ENCODE measurements at regions not wholly inside any gene's neighbourhood (a gene's known extent, or its start where the extent isn't known, plus 50 kb on each side); places are given as distances from the start of the nearest gene placed in this dataset.
"Not testable (repeated sequence)": the region's sequence is repeated elsewhere in the genome, so short reads cannot be mapped to it uniquely, and the experiment has no call there.

- DNase-seq (ENCODE audit: low read depth): no peak
These were observed 1018.8 kb upstream of the HS3ST1 start for GRCh38 chr4:12447451-12447850.

DNA sequence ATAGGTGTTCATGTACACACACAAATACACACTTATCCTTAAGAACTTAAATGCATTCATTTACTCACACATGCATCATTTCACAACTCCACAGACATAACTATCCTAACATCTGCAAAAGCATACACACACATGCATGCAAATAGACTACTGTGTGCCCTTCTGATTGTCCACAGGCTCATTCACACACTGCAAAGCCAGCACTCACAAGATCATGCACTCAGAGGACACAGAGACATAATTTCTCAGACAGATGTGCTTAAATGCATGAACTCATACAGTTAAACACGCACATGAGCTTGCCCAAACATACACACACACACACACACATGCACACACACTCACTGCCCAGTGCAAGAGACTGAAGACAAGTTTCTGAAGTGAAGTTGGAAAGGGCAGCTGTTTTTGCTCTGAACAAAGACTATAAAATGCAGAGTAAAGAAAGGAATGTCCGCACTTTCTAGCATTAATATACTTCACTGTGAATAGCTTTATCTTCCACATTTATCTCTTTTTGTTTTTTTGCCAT, 1018.0 kb upstream of the HS3ST1 start:
- DNase-seq (ENCODE audit: low read depth): no peak

- no peak for DNase-seq (ENCODE audit: low read depth)
These were observed 1017.6 kb upstream of the HS3ST1 start for GRCh38 chr4:12446256-12446655.

GRCh38 chr4:12445711-12446235, 1017.1 kb upstream of the HS3ST1 start:
- DNase-seq (ENCODE audit: low read depth): no peak

GRCh38 chr4:12439633-12440305, 1011.1 kb upstream of the HS3ST1 start:
- no peak for DNase-seq (ENCODE audit: low read depth)

DNA sequence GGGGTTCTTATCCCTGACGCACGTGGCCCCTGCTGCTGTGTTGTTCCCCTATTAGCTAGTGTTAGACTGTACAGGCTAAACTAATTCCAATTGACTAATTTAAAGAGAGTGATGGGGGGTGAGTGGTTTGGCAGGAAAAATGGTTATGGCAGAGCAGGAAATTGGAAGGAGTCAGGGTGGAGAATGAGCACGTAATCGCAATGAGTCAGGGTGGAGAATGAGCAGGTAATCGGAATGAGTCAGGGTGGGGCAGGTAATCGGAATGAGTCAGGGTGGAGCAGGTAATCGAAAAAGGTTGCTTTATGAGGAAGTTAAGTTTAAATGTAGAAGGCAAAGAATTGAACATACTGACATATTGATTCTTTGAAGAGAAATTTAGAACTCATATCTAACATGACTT, 1002.6 kb upstream of the HS3ST1 start:
- DNase-seq (ENCODE audit: low read depth): not testable (repeated sequence)

- DNase-seq (ENCODE audit: low read depth): no peak
These were observed 992.7 kb upstream of the HS3ST1 start for GRCh38 chr4:12421364-12421763.

- no peak for DNase-seq (ENCODE audit: low read depth)
These were observed 988.1 kb upstream of the HS3ST1 start for GRCh38 chr4:12416755-12417154.

- DNase-seq (ENCODE audit: low read depth): no peak
These were observed 985.6 kb upstream of the HS3ST1 start for GRCh38 chr4:12414181-12414812.

DNA sequence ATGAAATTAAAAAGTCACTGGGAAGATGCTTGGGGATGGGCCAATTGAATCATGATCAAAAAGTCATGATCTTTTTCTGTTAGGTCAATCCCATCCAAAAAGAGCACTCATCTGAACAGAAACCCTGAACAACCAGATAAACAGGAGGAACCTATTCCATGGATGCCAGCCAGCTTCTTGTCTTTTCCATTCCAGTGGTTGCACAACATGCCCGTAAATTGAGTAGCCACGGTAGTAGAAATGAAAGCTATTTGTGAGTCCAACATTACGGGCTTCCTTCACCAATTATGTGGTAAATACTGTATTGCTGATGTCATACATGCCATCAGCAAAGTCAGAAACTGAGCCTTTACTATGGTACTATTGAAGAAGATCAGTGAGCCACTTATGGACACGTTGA, 982.4 kb upstream of the HS3ST1 start:
- DNase-seq (ENCODE audit: low read depth): no peak

GRCh38 chr4:12409507-12410190, 981.0 kb upstream of the HS3ST1 start:
- no peak for DNase-seq (ENCODE audit: low read depth)

- DNase-seq (ENCODE audit: low read depth): no peak
These were observed 979.7 kb upstream of the HS3ST1 start for GRCh38 chr4:12408364-12408763.

- no peak for DNase-seq (ENCODE audit: low read depth)
These were observed 974.5 kb upstream of the HS3ST1 start for GRCh38 chr4:12403175-12403574.

DNA sequence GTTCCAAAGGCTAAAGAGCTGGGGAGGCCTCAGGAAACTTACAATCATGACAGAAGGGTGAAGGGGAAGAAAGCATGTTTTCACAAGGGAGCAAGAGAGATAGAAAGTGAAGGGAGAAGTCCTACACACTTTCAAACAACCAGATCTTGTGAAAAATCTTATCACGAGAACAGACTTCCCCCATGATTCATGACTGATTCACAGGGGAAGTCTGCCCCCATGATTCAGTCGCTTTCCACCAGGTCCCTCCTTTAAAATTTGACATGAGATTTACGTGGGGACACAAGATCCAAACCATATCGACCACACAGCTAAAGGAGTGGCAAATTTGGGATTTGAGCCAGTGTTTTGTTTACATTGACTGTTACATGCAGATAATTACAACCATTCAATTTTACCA, 971.1 kb upstream of the HS3ST1 start:
- no peak for DNase-seq (ENCODE audit: low read depth)

GRCh38 chr4:12393631-12394262, 965.1 kb upstream of the HS3ST1 start:
- no peak for DNase-seq (ENCODE audit: low read depth)

DNA sequence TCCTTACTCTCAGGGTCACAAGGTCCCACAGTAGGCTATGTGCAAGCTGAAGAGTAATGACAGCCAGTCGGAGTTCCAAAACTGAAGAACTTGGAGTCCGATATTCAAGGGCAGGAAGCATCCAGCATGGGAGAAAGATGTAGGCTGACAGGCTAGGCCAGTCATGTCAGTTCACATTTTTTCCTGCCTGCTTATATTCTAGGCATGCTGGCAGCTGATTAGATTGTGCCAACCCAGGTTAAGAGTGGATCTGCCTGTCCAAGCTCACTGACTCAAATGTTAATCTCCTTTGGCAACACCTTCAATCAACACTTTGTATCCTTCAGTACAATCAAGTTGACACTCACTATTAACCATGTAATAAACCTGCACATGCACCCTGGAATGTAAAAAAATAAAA, 960.9 kb upstream of the HS3ST1 start:
- no peak for DNase-seq (ENCODE audit: low read depth)

DNA sequence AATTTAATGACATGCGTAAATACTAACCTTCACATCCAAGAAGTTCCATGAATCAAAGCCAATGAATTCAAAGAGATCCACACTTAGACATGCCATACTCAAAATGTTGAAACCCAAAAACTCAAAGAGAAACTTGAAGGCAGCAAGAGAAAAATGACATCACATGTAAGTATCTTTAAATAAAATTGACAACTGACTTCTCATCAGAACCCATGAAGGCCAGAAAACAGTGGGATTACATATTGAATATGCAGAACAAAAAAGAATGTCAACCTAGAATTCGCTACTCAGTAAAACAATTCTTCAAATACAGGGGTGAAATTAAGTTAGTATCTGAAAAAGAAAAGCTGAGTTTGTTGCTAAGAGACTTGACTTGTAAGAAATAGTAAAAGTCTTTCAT, 953.9 kb upstream of the HS3ST1 start:
- no peak for DNase-seq (ENCODE audit: low read depth)

DNA sequence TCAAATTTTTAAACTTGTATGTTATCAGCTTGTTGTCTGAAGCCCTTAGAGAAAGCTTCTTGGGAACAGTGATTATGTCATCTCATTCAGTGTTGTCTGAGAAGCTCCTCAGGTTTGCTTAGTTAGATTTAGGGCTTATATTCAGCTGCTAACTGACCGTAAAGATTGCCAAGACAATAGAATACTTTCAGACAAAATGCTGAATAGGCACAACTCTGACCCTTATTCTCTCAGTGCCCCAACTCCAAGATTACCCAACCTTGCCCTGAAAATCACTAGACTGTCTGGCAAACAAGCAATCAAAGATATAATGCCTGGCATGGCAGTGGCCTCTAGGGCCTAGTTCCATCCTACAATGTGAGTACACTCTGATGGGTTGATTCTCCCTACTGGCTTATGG, 950.5 kb upstream of the HS3ST1 start:
- DNase-seq (ENCODE audit: low read depth): no peak

GRCh38 chr4:12375805-12376204, 947.1 kb upstream of the HS3ST1 start:
- no peak for DNase-seq (ENCODE audit: low read depth)

DNA sequence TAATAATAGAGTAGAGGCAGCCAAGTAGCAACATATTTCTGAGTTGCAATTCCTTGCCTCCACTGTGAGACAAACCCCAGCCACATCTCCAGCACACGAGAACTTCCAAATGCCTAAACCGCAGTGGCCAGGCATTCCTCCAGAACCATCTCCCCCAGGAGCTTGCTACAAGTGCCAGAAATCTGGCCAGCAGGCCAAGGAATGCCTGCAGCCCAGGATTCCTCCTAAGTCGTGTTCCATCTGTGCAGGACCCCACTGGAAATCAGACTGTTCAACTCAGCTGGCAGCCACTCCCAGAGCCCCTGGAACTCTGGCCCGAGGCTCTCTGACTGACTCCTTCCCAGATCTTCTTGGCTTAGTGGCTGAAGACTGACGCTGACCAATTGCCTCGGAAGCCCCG, 937.2 kb upstream of the HS3ST1 start:
- not testable (repeated sequence) for DNase-seq (ENCODE audit: low read depth)

- DNase-seq (ENCODE audit: low read depth): no peak
These were observed 931.7 kb upstream of the HS3ST1 start for GRCh38 chr4:12360391-12360790.

DNA sequence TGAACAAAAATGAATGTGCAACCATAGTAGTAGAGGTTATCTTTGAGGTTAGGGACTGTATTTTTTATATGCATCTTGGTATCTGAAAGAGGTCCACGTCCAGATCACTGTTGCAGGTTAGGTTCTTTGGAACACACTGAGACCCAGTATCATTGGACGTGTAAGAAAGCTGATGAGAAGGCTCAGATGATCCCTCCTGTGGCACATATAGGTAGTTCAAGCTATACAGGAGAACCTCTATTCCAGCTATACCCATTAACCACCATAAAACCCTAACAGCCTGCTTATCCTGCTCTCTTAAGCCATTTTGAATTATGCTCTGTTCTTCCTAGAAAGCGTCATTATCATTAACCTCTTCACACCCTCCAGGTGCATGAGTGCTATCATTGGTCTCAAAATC, 930.7 kb upstream of the HS3ST1 start:
- no peak for DNase-seq (ENCODE audit: low read depth)

GRCh38 chr4:12333083-12333482, 904.4 kb upstream of the HS3ST1 start:
- DNase-seq (ENCODE audit: low read depth): not testable (repeated sequence)
